Lung (tissue), 11 donors: ENCODE measurements at regions not wholly inside any gene's neighbourhood (a gene's known extent, or its start where the extent isn't known, plus 50 kb on each side); places are given as distances from the start of the nearest gene placed in this dataset.

ENCODE experiments used
- ATAC-seq: fragments of 200-7000 bp; cut with Tn5 transposase; one replicate; pipeline ENCODE4 v1.9.1; 2020; ENCODE audit warnings: moderate number of reproducible peaks; ENCODE audit not compliant: insufficient read depth, low FRiP score
- DNase-seq, 3 donors: peaks; one replicate each; pipeline ENCODE4 v3.0.0-alpha.2; 2013 to 2017
- H3K27ac ChIP-seq, 2 donors: one replicate each; pipeline ENCODE4 v1.5.1; 2013; ENCODE audit warnings: mild to moderate bottlenecking in 2 of 2, moderate library complexity in 2 of 2, control low read depth in 1 of 2, inconsistent platforms in 1 of 2, low read depth in 1 of 2, low read length in 1 of 2
- H3K27me3 ChIP-seq, 3 donors: one replicate each; pipeline ENCODE4 v1.5.1; 2013; ENCODE audit warnings: low read length in 2 of 3; ENCODE audit not compliant: control insufficient read depth in 3 of 3, insufficient read depth in 3 of 3
- H3K36me3 ChIP-seq, 4 donors: one replicate each; pipeline ENCODE4 v1.5.1; 2013; ENCODE audit warnings: low read length in 4 of 4, mild to moderate bottlenecking in 1 of 4, moderate library complexity in 1 of 4; ENCODE audit not compliant: control insufficient read depth in 4 of 4, insufficient read depth in 4 of 4
- H3K4me1 ChIP-seq, 5 donors: one replicate each; pipeline ENCODE4 v1.5.1; 2013; ENCODE audit warnings: low read length in 5 of 5, mild to moderate bottlenecking in 2 of 5, moderate library complexity in 1 of 5; ENCODE audit not compliant: control insufficient read depth in 5 of 5, insufficient read depth in 5 of 5
- H3K4me3 ChIP-seq: one replicate; pipeline ENCODE4 v1.5.1; 2013; ENCODE audit warnings: mild to moderate bottlenecking, control low read depth, moderate library complexity
- H3K9ac ChIP-seq, 2 donors: one replicate each; pipeline ENCODE4 v1.5.1; 2013; ENCODE audit warnings: low read length in 2 of 2, control low read depth in 1 of 2; ENCODE audit not compliant: insufficient read depth in 1 of 2
- H3K9me3 ChIP-seq, 4 donors: one replicate each; pipeline ENCODE4 v1.5.1; 2013; ENCODE audit warnings: low read length in 3 of 4, mild to moderate bottlenecking in 1 of 4, moderate library complexity in 1 of 4; ENCODE audit not compliant: control insufficient read depth in 4 of 4, insufficient read depth in 3 of 4
- CTCF ChIP-seq: IDR thresholded peaks from 2 replicates; pipeline ENCODE4 v1.5.1; 2012; ENCODE audit warnings: mild to moderate bottlenecking; ENCODE audit errors: control extremely low read depth, extremely low read depth
- WGBS, 2 donors: extraction: QIAGEN DNeasy Blood & Tissue Kit; methylation state at CpG; one replicate each; pipeline ENCODE4 v1.1.7; 2013; 5-methylcytosine and 5-hydroxymethylcytosine counted together
- donor health status: control.
- donor health status: control.
- donor health status: Bipolar disorder and iron deficiency.
- donor health status: healthy.
- donor health status: DM: yes; HTN: yes; CAD: no.

GRCh38 chr13:62093984-62094780 lies 678.5 kb upstream of the PCDH20 start:
- DNase-seq: no peak
- H3K4me1 ChIP-seq: no peaks in the 10 kb centered on the region
- no peaks in the 10 kb centered on the region for H3K27me3 ChIP-seq
- no peak for TF ChIP-seq CTCF
- no peak overlapping the region for H3K4me3 ChIP-seq
- WGBS, 2 donors: 85 to 86% methylated on average over 5 of the region's 5 CpGs
- H3K9ac ChIP-seq: no peak overlapping the region
- ATAC-seq: no peak
- no peak overlapping the region for H3K27ac ChIP-seq
- no peaks in the 10 kb centered on the region for H3K36me3 ChIP-seq
- peaks cover 0 to 2% (median 0%) of the 10 kb centered on the region in 4 donors for H3K9me3 ChIP-seq

- H3K9me3 ChIP-seq: peaks cover 0 to 2% (median 0%) of the 10 kb centered on the region in 4 donors
- no peaks in the 10 kb centered on the region for H3K27me3 ChIP-seq
- H3K9ac ChIP-seq: no peak overlapping the region
- ATAC-seq (no peak), DNase-seq (no peak)
- TF ChIP-seq CTCF: no peak
- no peak overlapping the region for H3K27ac ChIP-seq
- no peaks in the 10 kb centered on the region for H3K4me1 ChIP-seq
- no peaks in the 10 kb centered on the region for H3K36me3 ChIP-seq
- WGBS, 2 donors: 73 to 80% methylated on average over 2 of the region's 2 CpGs
- no peak overlapping the region for H3K4me3 ChIP-seq
These were observed 677.3 kb upstream of the PCDH20 start for GRCh38 chr13:62092949-62093348.

- ATAC-seq (no peak), DNase-seq (no peak)
- Histone ChIP-seq H3K27ac (no peak overlapping the region), H3K36me3 (no peaks in the 10 kb centered on the region), H3K4me3 (no peak overlapping the region), H3K27me3 (no peaks in the 10 kb centered on the region), H3K9me3 (peaks cover 0 to 2% (median 0%) of the 10 kb centered on the region in 4 donors), H3K4me1 (no peaks in the 10 kb centered on the region), H3K9ac (no peak overlapping the region)
- 85 to 88% methylated on average over 3 of the region's 3 CpGs for WGBS, 2 donors
- no peak for TF ChIP-seq CTCF
These were observed 676.9 kb upstream of the PCDH20 start for GRCh38 chr13:62092536-62092935.

- Histone ChIP-seq H3K4me1 (no peaks in the 10 kb centered on the region), H3K36me3 (no peaks in the 10 kb centered on the region), H3K9ac (no peak overlapping the region), H3K27me3 (no peaks in the 10 kb centered on the region), H3K4me3 (no peak overlapping the region), H3K27ac (no peak overlapping the region), H3K9me3 (no peaks in the 10 kb centered on the region)
- DNase-seq (no peak), ATAC-seq (no peak)
- no peak for TF ChIP-seq CTCF
These were observed 672.5 kb upstream of the PCDH20 start for GRCh38 chr13:62088165-62088564.
